Inferior parietal cortex (tissue), 1 donor: ENCODE measurements at regions not wholly inside any gene's neighbourhood (a gene's known extent, or its start where the extent isn't known, plus 50 kb on each side); places are given as distances from the start of the nearest gene placed in this dataset.
"Not testable (repeated sequence)": the region's sequence is repeated elsewhere in the genome, so short reads cannot be mapped to it uniquely, and the experiment has no call there.

Experiments used
- DNase-seq: peaks from one replicate; pipeline ENCODE4 v3.0.0-alpha.2; 2016; ENCODE audit errors: extremely low spot score

DNA sequence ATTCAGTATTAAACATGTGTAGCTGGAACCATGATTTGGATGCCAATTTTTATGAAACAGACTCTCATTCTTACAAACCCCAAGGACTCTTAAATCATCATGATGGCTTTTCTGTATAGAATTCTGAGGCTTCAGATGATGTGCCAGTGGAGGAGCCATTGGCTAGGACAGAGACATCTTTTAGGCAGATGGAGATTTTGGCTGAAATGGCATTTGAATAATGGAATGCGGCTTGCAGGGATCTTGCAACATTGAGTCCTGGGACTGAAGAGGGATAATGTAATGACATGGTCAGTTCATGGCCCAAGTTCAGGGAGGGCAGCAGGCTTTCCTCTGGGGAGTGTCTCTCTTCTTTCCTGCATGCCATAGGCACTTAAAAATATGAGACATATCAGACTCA is 172.4 kb downstream of the ABCA8 start:
- DNase-seq, result no peak

DNA sequence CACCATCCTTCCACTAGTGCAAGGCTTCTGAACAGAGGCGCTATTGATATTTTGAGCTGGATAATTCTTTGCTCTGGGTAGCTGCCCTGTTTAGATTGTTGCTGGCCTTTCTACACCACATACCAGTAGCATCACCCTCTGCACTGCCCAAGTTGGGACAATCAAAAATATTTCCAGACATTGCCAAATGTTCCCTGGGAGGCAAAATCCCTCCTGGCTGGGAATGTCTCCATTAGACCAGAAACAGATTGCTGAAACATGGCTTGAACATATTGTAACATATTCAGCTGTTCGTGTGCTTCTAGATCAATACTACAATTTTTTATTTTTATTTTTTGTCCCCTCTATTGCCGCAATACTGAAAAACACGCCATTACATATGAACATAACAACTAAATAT is 174.6 kb downstream of the ABCA8 start:
- no peak for DNase-seq

DNA sequence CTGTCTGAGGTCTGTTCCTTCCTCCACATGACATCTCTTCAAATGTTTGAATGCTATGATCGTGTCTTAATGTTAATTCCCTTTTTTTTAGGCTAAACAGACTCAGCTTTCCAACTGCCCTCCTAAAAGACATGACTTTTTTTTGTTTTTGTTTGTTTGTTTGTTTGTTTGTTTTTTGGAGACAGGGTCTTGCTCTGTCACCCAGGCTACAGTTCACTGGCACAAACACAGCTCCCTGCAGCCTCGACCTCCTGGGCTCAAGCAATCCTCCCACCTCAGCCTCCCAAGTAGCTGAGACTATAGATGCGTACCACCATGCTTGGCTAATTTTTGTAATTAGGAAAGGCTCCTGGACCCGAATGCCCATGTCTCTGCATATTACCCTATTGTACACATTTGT is 176.5 kb downstream of the ABCA8 start:
- DNase-seq, result no peak

DNA sequence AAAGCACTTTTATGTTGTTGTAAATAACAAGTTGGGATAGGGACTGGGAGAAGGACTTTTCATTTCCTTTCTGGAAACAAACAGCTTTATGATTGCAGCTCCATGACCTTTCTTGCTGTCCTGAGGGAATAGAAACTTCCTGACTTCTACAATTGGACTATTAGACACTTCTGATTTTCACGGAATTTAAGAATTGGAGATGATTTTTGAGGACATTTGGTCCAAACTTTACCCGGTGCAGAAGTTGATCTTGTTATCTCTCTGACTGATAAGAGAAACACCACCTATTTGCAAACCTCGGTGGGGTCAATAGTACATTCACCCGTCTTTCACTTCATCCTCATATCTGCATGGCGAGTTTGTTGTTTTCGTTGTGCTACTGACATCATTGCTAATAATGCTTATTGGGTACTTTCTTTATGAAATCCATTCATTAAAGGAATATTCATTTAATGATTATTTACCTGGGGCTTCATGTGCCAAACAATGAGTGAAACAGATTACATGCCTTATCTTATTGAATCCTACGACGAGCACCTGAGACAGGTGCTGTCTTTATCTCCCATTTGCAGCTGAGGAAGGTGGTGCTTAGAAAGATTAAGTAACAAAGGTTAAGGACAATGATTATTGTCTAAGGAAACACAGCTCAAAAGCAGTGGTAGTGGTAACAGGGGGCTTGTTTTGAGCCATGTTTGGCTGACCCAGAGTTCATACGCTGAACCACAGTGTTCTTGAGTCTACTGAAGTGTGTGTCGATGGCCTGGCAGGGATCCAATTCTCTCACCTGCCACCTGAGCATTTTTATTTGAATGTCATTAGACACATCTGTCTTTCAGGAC is 176.9 kb upstream of the FAM20A start:
- DNase-seq, result no peak

DNA sequence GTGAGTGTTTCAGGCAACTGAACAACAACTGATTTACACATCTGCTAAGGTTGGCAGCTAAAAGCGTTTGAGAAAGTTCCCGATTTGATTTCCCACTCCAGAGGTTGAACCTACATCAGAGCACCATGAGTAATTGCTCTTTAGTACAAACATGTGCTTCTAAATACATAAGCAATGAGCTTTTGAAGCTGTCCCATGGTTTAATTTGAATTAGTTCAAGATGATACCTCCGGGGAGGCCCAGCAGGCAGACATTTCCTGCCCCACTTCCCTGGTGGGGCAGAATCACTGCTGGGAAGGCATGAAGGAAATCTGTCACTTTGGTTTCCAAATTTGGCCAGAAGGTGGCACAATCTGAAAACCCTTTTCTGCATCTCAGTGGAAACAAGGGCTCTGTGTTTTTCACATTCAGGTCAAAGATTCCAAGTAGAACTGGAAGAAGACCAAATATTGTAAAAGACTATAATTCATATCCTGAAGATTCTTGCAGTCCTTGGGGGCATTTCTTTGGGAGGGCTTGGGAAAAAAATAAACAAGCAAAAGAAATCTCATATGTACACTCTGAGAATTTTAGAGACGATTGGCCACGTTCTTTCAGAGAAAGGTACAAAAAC is 176.2 kb upstream of the FAM20A start:
- peak; percentile 93 for DNase-seq

DNA sequence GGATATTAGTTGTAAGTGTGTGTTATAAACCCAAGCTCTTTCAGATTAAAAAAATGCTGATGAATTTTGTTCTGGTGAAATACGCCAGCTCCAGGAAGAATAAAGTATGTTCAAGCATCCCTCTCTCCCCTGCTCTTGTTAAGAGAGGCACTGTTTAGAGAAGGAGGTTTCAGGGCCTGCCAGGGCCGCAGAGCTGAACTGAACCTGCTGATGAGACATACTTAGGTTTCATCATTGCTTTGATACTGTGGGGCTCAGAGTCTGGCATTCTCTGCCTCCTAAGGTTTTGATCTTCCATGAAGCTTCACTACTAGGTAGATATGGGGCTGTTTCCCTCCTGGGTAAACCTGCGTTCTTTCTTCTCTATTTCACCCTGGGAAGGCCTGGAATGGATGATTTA is 175.3 kb upstream of the FAM20A start:
- DNase-seq, result no peak

DNA sequence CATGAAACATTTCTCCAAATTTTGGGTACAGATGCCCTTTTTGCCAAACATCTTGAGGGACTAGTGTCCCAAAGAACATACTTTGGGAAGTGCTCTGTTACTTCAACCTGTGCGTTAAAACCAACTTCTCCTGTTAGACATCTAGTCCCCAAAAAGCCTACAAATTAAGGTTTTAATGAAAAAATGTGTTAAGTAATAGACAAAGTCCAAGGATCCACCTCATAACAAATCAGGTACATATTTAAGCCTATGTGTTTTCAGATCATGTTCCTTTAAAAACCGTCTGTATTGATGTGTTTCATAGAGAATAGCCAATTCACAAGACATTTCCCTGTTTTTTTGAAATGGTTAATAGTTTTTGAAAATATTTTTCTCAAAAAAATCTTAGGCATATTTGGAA is 174.8 kb upstream of the FAM20A start:
- no peak for DNase-seq

DNA sequence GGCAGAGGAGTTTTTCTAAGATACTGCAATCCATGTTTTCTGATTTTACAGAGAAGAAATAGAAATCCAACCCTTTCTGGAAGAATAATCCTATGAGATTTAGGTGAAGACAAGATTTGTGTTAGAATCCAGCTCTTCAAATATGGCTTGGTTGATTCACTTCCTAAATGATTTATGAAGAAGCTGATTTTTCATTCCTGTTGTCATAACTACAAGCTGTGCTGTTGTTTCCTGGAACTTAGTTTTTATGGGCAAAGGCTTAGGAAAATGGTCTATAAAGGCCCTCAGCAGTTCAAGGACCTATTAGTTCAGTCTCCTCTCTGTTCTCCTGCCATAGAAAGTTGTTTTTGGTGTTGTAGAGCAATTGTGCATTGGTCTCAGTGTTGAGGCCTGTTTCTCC is 174.2 kb upstream of the FAM20A start:
- no peak for DNase-seq

DNA sequence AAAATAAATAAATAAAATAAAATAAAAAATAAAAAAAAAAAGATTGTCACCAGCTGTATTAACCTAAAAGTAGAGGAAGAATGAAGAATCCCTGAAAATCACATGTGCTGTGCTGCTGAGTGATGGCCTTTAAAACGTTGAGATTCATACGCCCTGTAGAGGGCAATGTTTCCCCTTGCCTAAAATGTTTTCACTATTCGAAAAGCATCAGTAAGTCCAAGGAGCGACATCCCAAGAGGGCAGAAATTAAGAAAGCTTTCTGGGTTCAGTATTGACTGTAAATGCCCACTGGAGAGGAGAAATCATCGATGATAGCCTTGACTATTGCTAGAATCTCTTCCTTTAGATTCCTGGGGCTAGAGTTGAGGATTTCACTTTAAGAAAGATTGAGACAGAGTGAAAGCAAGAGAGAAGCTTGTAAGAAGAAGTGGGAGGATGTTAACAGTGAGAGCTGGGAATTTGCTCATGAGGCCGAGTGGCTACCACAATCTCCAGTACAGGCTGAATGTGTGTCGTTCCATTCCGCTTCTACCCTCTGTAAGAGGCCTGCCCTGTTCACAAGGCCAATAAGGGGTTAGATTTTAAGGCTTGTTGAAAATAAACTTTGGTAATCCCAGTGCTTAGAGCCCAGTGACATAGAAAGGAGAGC is 170.8 kb upstream of the FAM20A start:
- peak; percentile 86 for DNase-seq

DNA sequence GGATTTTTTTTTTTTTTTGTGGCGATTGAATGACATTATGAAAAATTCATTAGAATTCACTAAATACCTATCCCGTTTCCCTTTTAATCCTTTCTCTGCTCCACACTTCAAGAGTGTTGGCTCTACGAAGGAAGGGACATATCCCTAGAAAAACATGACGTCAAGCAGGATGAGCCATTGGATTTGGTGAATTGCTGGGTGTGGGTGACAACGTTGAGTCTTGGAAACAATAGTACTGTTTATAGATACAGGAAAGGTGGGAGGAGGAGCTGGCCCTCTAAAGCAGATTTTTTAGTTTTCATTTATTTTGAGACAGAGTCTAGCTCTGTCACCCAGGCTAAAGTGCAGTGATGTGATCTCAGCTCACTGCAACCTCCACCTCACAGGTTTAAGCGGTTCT is 167.6 kb upstream of the FAM20A start:
- DNase-seq, result no peak

DNA sequence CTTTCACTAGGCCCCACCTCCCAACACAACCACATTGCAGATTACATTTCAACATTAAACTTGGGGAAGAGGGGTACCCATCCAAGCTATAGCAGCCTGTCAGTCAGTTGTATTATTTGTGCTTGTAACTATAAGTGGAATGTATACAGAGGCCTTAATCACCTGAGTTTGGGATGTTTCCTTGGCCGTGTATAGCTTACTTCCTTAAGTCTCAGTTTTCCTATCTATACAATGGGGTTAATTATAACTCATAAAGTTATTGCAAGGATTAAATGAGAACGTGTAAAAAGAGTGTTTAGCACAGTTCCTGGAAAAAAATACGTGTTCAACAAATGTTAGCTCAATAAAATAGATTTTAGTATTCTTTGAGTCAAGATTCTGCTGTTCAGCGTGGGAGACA is 165.5 kb upstream of the FAM20A start:
- DNase-seq, result no peak

DNA sequence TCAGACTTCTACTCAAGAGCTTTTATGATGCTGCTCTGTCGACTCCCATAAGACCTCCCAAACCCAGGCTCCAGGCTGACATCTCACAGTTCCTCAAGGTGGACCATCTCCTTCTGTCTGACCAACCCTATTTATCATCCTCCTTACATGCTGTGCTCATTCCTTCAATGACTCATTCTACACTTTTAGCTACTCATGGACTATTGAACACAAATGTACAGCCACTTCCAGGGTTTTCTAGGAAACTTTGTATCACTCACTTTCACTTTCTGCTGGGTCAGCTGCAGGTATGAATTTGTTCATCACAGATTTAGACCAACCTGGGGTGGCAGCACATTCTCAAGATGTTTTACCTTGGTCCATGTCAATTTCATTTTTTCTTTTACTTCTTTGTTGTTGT is 162.4 kb upstream of the FAM20A start:
- no peak for DNase-seq

DNA sequence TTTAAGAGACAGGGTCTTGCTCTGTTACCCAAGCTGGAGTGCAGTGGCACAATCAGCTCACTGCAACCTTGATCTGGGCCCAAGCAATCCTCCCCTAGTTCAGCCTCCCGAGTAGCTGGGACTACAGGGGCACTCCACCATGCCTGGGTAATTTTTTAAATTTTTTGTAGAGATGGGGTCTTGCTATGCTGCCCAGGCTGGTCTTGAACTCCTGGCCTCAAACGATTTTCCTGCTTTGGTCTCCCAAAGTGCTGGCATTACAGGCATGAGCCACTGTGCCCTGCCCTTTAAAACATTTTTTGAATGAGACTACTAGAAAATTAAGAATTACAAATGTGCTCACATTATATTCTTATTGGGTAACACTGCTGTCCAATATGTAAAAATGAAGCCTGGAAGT is 161.7 kb upstream of the FAM20A start:
- no peak for DNase-seq

DNA sequence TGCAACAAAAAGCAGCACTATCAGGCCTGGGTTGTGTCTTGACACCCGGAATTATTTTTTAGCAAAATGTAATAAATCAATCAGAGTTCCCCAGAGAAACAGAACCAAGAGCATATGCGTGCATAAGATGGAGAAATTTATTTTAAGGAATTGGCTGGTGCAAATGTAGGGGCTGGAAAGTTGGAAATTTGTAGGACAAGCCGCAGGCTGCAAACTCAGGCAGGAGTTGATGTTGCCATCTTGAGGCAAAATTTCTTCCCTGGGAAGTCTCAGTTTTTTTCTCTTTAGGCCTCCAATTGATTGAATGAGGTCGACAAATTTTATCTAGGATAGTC is 158.9 kb upstream of the FAM20A start:
- DNase-seq, result no peak

DNA sequence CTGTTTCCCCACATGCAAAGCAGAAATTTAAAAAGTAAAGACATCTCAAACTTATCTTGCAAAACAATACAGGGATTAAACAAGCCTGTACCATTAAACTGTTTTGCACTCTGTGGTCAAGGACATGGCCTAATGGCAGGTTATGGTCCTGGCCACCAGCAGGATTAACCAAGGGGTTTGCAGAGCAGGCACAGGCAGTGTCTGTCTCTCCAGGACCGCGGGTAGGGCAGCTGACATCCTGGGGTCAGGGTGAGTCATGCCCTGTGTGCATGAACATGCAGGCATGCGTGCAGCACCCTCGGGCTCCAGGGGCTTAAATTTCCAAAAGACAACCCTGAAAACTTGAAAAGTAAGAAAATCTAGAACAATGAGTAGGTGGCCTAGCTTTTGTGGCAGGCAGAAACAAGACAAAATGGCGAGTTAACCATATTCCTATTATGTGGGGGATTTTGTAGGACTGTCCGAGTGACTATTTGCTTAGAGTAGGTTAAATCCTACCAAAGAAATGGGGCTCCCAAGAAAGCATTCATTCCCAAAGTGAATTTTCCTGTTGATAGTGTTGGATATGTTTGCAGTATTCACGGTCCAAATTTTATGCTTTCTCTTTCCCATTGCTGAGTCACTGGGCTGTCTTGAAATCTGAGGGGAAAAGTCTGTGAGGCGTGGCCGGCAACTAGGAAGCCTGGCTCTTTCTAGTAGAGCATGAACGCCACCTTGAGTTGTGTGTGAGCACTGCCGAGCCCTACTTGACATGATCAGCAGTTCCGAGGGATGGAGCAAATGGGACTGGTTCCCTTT is 158.4 kb upstream of the FAM20A start:
- peak; percentile 93 for DNase-seq

DNA sequence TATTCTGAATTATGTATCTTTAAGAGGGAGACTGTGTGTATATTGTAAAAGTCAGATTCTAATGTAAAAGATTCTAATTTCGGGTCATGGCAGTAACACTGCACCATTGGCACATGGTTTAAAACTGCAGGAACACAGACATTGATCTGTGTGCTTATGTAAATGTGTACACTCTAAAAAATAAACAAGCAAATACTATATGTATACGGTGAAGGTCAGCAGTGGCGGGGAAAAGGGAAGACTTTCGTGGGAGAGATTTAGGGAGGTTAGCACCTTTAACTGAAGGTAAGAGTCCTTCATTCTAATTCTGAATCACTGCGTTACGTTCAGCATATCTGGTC is 157.8 kb upstream of the FAM20A start:
- DNase-seq, result no peak

DNA sequence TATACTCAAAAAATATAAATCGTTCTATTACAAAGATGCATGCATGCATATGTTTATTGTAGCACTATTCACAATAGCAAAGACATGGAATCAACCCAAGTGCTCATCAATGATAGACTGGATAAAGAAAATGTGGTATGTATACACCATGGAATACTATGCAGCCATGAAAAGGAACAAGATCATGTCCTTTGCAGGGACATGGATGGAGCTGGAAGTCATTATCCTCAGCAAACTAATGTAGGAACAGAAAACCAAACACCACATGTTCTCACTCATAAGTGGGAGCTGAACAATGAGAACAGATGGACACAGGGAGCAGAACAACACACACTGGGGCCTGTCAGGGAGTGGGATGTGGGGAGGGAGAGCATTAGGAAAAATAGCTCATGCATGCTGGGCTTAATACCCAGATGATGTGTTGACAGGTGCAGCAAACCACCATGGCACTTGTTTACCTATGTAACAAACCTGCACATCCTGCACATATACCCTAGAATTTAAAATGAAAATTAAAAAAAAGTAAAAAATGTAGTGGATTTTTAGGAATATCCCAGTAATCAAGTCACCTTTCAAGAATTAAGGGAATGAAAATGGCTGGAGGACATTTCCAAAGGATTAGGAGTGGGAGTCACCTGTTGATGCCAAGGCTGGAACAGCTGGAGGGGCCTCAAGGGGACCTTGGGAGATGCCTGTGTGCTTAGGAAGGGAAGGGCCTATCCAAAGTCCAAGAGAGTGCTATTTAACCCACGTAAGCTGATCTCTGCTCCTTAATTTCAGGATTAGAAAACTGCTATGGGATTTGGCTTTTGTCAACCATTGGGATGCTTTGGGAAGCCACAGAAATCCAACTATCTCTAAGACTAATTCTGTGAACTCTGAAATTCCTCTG is 156.9 kb upstream of the FAM20A start:
- not testable (repeated sequence) for DNase-seq

DNA sequence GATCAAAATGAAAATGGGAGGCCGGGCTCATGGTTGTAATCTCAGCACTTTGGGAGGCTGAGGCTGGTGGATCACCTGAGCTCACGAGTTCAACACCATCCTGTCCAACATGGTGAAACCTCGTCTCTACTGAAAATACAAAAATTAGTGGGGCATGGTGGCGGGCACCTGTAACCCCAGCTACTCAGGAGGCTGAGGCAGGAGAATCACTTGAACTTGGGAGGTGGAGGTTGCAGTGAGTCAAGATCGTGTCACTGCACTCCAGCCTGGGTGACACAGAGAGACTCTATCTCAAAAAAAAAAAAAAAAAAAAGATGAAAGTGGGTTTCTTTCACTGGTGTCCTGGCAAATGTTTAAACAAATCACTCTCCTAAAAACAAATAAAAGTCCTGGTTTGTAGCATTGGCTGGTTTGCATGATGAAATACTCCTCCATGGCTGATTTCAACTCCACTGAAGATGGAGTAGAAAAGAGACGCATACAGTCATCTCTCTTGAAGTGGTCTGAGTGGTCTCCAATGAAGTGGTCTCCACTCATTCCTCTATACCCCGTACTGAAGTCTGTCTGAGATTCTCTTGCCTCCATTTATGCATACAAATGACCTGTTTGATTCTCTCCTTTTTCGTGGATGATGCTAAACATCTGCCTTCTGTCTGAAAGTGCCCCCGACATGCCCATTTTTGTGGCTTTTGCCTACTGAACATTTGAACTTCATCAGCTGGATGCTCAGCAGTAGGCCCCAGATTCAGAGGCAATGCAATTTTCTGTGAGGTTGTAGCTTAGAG is 153.0 kb upstream of the FAM20A start:
- no peak for DNase-seq

DNA sequence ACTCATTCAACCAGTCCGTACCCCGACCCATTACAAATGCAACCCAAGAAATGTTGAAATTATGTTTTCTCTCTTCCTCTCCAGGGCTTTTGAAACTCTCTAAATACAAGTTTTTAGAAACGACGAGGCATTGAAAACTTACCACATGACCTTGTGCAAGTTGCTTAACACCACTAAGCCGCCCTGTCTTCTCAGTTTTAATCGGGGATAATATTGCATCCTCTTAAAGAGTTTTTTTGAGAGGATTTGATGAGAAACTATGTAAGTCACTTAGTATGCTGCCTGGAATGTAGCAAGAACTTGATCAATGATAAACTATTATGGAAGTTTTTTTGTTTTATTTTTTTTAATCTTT is 149.0 kb upstream of the FAM20A start:
- no peak for DNase-seq

DNA sequence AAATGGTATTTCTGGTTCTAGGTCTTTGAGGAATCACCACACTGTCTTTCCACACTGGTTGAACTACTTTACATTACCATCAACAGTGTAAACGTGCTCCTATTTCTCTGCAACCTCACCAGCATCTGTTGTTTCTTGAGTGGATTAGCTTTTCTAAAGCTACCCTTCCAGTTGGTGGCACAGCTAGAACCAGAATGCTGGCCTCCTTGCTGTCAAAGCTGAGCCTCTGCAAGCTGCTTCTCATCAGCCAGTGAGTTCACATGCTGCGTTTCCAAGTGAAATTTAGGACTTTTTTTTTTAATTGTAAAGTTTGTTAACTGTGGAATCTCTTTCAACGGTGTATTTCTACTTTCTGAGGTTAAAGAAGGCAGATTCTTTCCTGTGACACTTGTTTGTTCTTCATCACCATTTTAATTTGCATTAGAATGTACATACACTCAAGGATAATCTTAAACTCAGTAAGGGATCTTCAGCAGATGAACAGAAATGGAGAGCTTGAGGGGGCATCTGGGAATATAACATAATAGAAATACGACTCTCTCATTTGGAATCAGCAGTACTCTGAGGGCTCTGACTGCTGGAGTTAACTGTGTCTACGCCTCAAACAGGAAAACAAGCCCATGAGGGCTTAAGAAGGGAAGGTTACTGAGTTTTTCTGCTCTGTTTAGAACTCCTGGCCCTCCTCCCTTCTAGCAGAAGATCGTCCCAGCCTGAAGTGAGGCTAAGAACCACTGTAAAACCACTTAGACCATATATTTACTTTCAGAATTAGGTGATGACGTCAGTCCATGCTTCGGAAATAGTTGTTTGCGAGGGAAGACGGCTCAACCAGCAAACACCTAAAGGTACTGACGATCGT is 148.4 kb upstream of the FAM20A start:
- no peak for DNase-seq
